PC-3 (cell line): ENCODE measurements at regions not wholly inside any gene's neighbourhood (a gene's known extent, or its start where the extent isn't known, plus 50 kb on each side); places are given as distances from the start of the nearest gene placed in this dataset.

Source experiments
- EZH2 ChIP-seq: fragments of 300-600 bp; sonication (generic); IDR thresholded peaks from one replicate; pipeline ENCODE4 v1.6.1; 2017; ENCODE audit warnings: antibody characterized with exemption, mild to moderate bottlenecking, low read length; ENCODE audit not compliant: unreplicated experiment
- TF ChIP-seq, protein P1 (sequence below): fragments of 300-600 bp; sonication (generic); conservative IDR thresholded peaks from 2 replicates; pipeline ENCODE4 v1.5.1; 2017; ENCODE audit warnings: antibody characterized with exemption, low read depth, mild to moderate bottlenecking, low read length

- TF ChIP-seq, protein P1, sequence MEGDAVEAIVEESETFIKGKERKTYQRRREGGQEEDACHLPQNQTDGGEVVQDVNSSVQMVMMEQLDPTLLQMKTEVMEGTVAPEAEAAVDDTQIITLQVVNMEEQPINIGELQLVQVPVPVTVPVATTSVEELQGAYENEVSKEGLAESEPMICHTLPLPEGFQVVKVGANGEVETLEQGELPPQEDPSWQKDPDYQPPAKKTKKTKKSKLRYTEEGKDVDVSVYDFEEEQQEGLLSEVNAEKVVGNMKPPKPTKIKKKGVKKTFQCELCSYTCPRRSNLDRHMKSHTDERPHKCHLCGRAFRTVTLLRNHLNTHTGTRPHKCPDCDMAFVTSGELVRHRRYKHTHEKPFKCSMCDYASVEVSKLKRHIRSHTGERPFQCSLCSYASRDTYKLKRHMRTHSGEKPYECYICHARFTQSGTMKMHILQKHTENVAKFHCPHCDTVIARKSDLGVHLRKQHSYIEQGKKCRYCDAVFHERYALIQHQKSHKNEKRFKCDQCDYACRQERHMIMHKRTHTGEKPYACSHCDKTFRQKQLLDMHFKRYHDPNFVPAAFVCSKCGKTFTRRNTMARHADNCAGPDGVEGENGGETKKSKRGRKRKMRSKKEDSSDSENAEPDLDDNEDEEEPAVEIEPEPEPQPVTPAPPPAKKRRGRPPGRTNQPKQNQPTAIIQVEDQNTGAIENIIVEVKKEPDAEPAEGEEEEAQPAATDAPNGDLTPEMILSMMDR, result no peak
- TF ChIP-seq EZH2, result no peak
These were observed 212.0 kb upstream of the POU5F2 start for GRCh38 chr5:93953442-93953841.
